DMS79 treated with DMSO at 0.1 percent for 48 hours (cell line): ENCODE measurements at regions not wholly inside any gene's neighbourhood (a gene's known extent, or its start where the extent isn't known, plus 50 kb on each side); places are given as distances from the start of the nearest gene placed in this dataset.

Experiments used
- DNase-seq: peaks from one replicate; lab custom pipeline; 2025; lab: John Stamatoyannopoulos, UW

DNA sequence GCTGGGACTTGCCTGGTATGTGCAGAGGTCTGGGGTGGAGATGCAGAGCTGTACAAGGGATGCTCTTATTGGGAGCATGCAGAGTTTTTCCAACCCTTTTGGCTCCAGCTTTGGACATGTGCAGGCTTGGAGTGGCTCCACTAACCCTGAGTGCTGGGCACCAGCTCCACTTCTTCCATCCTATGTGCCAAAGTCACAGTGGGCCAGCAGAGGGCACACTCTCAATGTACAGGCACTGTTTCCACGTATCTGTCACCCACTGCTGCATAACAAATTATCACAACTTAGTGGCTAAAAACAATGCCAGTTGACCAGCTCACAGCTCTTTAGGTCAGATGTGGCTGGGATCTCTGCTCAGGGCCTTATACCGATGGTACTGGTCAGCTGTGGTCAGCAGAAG lies 631.8 kb downstream of the AJAP1 start:
- DNase-seq, result no peak

GRCh38 chr1:5274527-5274926 lies 620.1 kb downstream of the AJAP1 start:
- no peak for DNase-seq

DNA sequence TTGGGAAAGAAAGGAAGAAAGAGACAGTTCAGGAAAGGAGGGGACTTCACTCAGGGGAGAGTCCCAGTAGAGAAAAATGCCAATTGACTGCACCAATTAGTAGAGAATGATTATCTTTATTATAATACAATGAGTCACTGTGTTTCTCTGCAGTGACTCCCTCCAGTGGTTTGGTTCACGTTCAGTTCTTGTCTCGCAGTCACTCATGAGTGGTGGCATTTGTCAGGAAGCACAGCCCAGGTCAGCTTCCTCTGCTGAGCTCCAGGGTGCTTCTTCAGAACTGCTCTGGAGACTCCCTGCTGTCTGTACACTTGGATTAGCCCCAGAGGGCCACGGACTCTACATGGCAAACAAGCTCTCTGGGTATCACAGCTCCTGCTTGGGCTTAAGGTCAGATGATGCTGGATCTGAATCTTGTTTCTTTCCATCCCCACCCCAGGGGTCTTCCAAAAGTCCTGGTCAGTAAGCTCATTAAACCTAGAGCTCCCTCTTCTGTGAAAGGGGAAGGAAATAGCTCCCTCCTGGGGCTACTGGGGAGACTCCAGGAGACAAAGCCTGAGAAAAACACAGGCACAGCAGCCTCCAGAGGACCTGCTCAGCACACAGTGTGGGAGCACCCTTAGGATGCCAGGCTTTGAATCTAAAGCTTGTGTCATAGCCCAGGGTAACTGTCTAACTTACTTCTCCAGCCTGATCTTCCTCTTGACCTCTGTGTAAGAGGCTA lies 619.0 kb downstream of the AJAP1 start:
- no peak for DNase-seq

- DNase-seq, result no peak
These were observed 617.9 kb downstream of the AJAP1 start for GRCh38 chr1:5272325-5272724.

- DNase-seq, result peak; percentile 77
These were observed 616.9 kb downstream of the AJAP1 start for GRCh38 chr1:5271264-5271663.

DNA sequence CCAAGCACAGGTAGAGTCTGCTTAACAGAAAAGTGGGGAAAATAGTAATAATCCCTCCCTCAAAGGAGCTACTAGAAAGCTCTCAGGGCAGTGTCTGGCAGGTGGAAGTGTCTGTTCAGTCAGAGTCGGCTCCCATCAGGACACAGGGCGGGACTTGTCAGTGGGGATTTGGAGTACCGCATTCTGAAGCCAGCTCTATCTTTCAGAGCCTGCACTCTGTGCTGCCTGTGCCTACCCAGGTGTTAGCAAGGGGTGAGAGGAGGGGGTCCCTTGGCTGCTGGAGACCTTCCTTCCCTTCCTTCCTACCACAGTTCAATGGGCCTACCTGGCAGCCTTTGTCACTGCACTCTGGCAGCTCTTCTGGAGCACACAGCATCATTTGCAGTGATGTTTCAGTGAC lies 615.5 kb downstream of the AJAP1 start:
- no peak for DNase-seq

GRCh38 chr1:5267603-5268235 lies 613.3 kb downstream of the AJAP1 start:
- no peak for DNase-seq

GRCh38 chr1:5265438-5266075 lies 611.1 kb downstream of the AJAP1 start:
- DNase-seq, result no peak

DNA sequence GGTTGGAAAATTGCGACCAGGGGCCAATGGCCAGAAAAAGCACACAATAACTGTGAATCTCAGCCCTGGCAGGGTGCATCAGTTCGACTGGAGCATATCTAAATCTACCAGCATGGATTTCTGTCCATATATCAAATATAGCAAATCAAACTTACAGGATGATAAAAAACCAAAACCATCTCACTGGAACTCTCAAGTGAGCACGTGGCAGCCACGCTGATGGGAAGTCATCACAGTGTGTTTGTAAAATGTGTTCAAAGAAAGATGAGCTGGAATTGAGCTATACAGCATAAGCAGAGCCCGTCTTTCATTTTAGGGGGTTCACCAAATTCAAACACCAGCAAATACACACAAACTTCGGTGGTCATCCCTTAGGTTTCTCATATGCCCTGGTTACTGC lies 610.1 kb downstream of the AJAP1 start:
- DNase-seq, result no peak

DNA sequence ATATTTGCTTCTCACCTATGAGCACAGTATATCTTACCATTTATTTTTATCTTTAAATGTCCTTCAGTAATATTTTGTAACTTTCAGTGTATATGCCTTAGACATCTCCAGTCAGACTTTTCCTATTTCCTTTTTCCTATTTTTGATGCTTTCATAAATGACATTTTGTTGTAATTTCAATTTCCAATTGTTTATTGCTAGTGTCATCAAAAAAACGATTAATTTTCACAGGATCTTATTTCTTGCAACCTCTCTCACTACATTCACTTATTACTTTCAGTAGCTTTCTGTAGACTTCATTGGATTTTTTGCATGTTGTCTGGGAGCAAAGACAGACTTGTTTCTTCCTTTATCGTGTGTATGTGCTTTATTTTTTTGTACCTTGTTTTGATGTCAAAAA lies 602.4 kb downstream of the AJAP1 start:
- DNase-seq, result no peak

- DNase-seq, result no peak
These were observed 600.6 kb downstream of the AJAP1 start for GRCh38 chr1:5254975-5255374.

GRCh38 chr1:5254131-5254725 lies 599.8 kb downstream of the AJAP1 start:
- no peak for DNase-seq

DNA sequence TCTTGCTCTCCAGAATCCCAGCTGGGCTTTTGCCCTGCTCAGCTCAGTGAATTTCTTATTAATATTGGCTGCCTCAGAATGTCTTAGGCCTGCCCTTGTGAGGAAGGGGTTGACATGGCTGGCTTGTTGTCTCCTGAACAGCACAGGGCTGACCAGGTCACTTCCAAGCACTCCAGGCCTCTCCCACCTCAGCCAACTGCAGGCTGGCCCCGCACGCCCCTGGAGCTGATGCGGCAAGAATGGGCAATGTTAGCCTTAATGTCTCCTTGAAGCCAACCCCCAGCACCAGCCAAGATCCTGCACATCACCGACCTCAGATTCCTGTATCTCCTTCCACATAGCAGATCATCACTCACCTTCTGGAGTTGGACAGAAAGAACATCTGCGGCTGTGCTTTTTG lies 598.6 kb downstream of the AJAP1 start:
- DNase-seq, result no peak

DNA sequence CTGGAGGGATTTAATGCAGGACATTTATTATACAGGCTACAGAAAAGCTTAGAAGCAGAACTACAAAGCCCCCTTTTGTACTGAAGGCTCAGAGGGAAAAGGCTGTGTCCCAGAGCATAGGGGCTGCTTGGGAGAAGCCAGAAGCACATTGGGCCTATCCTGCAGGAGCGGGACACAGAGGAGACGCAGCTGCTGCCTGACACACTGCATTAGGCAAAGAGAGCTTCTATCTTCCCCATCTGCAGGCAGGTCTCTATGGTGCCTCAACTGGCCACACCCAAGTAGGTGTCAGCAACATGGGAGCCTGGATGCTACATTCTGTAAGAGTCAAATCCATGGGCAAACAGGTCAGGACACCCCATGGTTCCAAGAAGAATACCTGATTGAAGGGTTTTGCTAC lies 595.9 kb downstream of the AJAP1 start:
- DNase-seq, result no peak

GRCh38 chr1:5245348-5245747 lies 590.9 kb downstream of the AJAP1 start:
- no peak for DNase-seq

DNA sequence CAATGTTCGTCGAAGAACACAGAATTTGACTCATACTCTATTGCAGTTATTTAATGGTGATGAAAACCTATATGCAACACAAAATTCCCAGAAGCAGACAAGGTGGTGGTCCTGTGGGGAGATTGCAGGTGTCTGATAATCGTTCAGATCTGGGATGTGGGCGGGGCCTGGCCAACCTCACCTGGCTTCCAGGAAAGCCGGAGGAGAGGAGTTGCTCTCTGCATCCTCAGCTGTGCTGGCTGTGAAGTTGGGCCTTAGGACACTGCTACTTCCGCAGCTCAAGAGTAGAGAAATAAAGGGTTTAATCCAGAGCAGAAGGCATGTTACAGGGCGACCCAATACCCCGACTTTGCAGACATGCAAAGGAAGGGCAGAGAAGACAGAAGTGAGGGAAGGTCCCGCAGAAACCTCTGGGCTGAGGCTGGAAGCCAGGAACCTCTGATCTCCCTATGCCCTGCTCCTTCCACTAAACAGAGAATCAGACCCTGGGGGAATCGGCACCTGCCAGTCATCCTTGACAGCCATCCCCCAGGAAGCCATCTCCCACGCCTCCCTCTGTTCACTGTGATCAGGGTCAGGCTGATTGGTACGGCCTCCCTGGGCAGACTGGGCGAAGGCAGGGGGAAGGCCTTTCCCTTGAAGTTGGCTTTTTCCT lies 590.3 kb downstream of the AJAP1 start:
- no peak for DNase-seq

- DNase-seq, result no peak
These were observed 588.4 kb downstream of the AJAP1 start for GRCh38 chr1:5242850-5243249.

DNA sequence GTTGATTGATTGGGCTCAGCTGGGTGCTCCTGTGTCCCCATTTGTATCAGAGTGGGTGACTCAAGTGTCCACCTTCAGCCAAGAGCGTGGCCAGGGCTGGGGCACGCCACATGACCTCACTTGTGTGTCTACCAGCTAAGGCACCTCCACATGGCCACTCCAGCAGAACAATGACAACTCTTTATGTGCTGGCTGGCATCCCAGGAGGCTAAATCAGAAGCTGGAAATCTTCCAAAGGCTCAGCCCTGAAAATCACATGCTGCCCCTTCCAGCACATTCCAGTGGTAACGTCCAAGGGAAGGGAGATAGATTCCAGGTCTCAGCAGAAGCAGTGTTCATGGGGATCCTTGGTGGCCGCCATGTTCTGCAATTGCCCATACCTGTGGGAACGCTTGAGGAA lies 585.5 kb downstream of the AJAP1 start:
- DNase-seq, result no peak

- no peak for DNase-seq
These were observed 584.1 kb downstream of the AJAP1 start for GRCh38 chr1:5238351-5239130.

- DNase-seq, result no peak
These were observed 581.0 kb downstream of the AJAP1 start for GRCh38 chr1:5235355-5235899.

GRCh38 chr1:5232537-5232936 lies 578.1 kb downstream of the AJAP1 start:
- DNase-seq, result no peak
